ENCODE measurements at regions not wholly inside any gene's neighbourhood (a gene's known extent, or its start where the extent isn't known, plus 50 kb on each side); places are given as distances from the start of the nearest gene placed in this dataset.

DNA sequence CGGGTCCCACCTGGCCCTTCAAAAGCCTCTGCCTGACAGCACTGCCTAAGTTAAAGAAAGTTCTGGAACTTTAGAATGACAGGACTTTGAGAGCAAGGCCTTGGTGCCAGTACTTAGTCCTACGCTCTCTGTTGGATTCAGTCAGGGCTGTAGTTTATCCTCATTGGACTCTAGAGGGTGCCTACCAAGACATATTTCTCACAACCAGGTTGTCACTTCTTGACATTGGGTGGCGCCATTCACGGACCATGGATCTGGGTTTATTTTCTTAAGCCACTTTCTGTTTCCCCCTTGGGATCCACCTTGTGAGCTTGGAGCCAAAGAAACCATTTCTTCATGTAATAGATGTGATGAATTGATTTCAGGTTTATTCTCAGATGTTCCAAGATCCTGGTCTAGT lies 787.0 kb upstream of the TBX3 start (continued):
- TF ChIP-seq, protein P1, sequence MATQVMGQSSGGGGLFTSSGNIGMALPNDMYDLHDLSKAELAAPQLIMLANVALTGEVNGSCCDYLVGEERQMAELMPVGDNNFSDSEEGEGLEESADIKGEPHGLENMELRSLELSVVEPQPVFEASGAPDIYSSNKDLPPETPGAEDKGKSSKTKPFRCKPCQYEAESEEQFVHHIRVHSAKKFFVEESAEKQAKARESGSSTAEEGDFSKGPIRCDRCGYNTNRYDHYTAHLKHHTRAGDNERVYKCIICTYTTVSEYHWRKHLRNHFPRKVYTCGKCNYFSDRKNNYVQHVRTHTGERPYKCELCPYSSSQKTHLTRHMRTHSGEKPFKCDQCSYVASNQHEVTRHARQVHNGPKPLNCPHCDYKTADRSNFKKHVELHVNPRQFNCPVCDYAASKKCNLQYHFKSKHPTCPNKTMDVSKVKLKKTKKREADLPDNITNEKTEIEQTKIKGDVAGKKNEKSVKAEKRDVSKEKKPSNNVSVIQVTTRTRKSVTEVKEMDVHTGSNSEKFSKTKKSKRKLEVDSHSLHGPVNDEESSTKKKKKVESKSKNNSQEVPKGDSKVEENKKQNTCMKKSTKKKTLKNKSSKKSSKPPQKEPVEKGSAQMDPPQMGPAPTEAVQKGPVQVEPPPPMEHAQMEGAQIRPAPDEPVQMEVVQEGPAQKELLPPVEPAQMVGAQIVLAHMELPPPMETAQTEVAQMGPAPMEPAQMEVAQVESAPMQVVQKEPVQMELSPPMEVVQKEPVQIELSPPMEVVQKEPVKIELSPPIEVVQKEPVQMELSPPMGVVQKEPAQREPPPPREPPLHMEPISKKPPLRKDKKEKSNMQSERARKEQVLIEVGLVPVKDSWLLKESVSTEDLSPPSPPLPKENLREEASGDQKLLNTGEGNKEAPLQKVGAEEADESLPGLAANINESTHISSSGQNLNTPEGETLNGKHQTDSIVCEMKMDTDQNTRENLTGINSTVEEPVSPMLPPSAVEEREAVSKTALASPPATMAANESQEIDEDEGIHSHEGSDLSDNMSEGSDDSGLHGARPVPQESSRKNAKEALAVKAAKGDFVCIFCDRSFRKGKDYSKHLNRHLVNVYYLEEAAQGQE (IDR thresholded peaks at IDR 0.05) = no peak

DNA sequence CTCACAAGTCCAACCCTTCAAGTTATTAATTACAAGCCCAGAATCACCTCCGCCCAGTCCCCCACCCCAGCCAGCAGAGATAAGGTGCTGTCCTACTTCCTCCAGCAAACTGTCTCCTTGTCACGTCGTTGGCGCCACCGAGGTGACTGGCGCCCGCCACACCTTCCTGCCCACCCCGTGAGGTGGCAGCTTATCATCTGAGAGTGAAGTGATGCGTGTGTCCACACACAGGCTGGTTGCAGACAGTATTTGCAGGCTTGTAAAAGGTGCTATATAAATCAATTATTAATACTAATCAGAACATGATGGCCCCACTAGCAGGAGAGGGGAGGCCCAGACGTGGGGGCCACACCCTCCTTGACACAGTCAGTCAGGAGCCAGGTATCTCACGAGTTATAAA lies 786.6 kb upstream of the TBX3 start:
- Histone ChIP-seq H3K27ac (ENCODE audit: low read depth in 1 of 2, low read length in 2 of 2) (no peak overlapping the region), H3K9ac (ENCODE audit: low read depth in 1 of 2, low read length in 2 of 2) (no peak overlapping the region), H3K4me3 (ENCODE audit: low read depth in 1 of 3, low read length in 3 of 3) (no peak overlapping the region), H3K9me3 (ENCODE audit: control insufficient read depth in 4 of 4, low read length in 3 of 4) (no peaks in the 10 kb centered on the region), H3K27me3 (ENCODE audit: control insufficient read depth in 4 of 4, insufficient read depth in 4 of 4, low read length in 3 of 4) (no peaks in the 10 kb centered on the region), H3K36me3 (ENCODE audit: control insufficient read depth in 4 of 4, insufficient read depth in 3 of 4, low read depth in 1 of 4, low read length in 3 of 4) (no peaks in the 10 kb centered on the region), H3K4me1 (ENCODE audit: control insufficient read depth in 4 of 4, insufficient read depth in 4 of 4, low read length in 3 of 4) (no peaks in the 10 kb centered on the region)
- 85% methylated on average over 11 of the region's 11 CpGs for WGBS
- no peak for DNase-seq (ENCODE audit: low spot score)
- TF ChIP-seq GABPA (IDR thresholded peaks at IDR 0.05 in 1 of 2, conservative IDR thresholded peaks at IDR 0.05 in 1 of 2) (no peak), RAD21 (IDR thresholded peaks at IDR 0.05) (no peak), FOXA1 (IDR thresholded peaks at IDR 0.05) (no peak), EGR1 (IDR thresholded peaks at IDR 0.05; ENCODE audit: low read depth in 2 of 2) (no peak), TAF1 (conservative IDR thresholded peaks at IDR 0.05) (no peak), SP1 (IDR thresholded peaks at IDR 0.05) (no peak), NR2F2 (IDR thresholded peaks at IDR 0.05) (no peak), HNF4G (IDR thresholded peaks at IDR 0.05) (no peak)
- TF ChIP-seq, protein P1 (IDR thresholded peaks at IDR 0.05) = no peak
- TF ChIP-seq, protein P2, sequence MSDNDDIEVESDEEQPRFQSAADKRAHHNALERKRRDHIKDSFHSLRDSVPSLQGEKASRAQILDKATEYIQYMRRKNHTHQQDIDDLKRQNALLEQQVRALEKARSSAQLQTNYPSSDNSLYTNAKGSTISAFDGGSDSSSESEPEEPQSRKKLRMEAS (IDR thresholded peaks at IDR 0.05) = no peak
- TF ChIP-seq, protein P3, sequence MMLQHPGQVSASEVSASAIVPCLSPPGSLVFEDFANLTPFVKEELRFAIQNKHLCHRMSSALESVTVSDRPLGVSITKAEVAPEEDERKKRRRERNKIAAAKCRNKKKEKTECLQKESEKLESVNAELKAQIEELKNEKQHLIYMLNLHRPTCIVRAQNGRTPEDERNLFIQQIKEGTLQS (IDR thresholded peaks at IDR 0.05) = no peak
- TF ChIP-seq, protein P4, sequence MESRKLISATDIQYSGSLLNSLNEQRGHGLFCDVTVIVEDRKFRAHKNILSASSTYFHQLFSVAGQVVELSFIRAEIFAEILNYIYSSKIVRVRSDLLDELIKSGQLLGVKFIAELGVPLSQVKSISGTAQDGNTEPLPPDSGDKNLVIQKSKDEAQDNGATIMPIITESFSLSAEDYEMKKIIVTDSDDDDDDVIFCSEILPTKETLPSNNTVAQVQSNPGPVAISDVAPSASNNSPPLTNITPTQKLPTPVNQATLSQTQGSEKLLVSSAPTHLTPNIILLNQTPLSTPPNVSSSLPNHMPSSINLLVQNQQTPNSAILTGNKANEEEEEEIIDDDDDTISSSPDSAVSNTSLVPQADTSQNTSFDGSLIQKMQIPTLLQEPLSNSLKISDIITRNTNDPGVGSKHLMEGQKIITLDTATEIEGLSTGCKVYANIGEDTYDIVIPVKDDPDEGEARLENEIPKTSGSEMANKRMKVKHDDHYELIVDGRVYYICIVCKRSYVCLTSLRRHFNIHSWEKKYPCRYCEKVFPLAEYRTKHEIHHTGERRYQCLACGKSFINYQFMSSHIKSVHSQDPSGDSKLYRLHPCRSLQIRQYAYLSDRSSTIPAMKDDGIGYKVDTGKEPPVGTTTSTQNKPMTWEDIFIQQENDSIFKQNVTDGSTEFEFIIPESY (IDR thresholded peaks at IDR 0.05) = no peak

All from liver (tissue), 7 donors.